ENCODE measurements at regions not wholly inside any gene's neighbourhood (a gene's known extent, or its start where the extent isn't known, plus 50 kb on each side); places are given as distances from the start of the nearest gene placed in this dataset.
A peak's percentile ranks its signal among the peaks of the same experiment; 100 is the strongest.

GRCh38 chr10:83165265-83165664 is 974.0 kb upstream of the GHITM start:
- no peak overlapping the region for H3K27ac ChIP-seq
- TF ChIP-seq CTCF (IDR thresholded peaks at IDR 0.05; ENCODE audit: low read depth, low read length): no peak
- no peaks in the 10 kb centered on the region for H3K27me3 ChIP-seq (ENCODE audit: insufficient read depth, low read depth, severe bottlenecking)
- no peak overlapping the region for H3K4me3 ChIP-seq (ENCODE audit: low read depth, low read length)
- H3K36me3 ChIP-seq: no peaks in the 10 kb centered on the region
- no peaks in the 10 kb centered on the region for H3K9me3 ChIP-seq (ENCODE audit: severe bottlenecking)
- DNase-seq: no peak

DNA sequence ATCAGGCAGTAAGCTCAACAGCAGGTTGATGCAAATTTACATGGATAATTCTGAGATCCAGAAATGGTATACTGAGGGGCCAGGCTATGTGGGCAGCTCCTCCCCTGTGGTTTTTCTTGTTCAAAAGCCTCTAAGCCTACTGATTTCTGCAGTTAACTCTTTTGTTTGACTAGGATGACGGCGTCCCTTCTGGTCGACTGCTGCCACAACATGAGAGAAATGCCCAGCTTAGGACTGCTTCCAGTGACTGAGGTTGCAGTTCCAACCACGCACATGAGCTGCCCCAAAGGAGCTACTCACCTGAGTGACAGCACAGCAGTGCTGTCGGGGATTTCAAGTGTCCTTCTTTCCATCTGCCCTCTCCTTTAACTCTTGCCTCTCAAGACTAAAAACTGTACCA is 973.0 kb upstream of the GHITM start:
- DNase-seq: peak; percentile 66
- no peak overlapping the region for H3K4me3 ChIP-seq (ENCODE audit: low read depth, low read length)
- peak; percentile 67 for TF ChIP-seq CTCF (IDR thresholded peaks at IDR 0.05; ENCODE audit: low read depth, low read length)
- H3K36me3 ChIP-seq: no peaks in the 10 kb centered on the region
- H3K27me3 ChIP-seq (ENCODE audit: insufficient read depth, low read depth, severe bottlenecking): no peaks in the 10 kb centered on the region
- H3K9me3 ChIP-seq (ENCODE audit: severe bottlenecking): no peaks in the 10 kb centered on the region
- no peak overlapping the region for H3K27ac ChIP-seq

- DNase-seq: no peak
- Histone ChIP-seq H3K4me3 (ENCODE audit: low read depth, low read length) (no peak overlapping the region), H3K9me3 (ENCODE audit: severe bottlenecking) (no peaks in the 10 kb centered on the region), H3K36me3 (no peaks in the 10 kb centered on the region), H3K27ac (no peak overlapping the region), H3K27me3 (ENCODE audit: insufficient read depth, low read depth, severe bottlenecking) (no peaks in the 10 kb centered on the region)
- no peak for TF ChIP-seq CTCF (IDR thresholded peaks at IDR 0.05; ENCODE audit: low read depth, low read length)
Observed at GRCh38 chr10:83167081-83167480, 972.2 kb upstream of the GHITM start.

- no peaks in the 10 kb centered on the region for H3K9me3 ChIP-seq (ENCODE audit: severe bottlenecking)
- no peak overlapping the region for H3K27ac ChIP-seq
- no peak for DNase-seq
- TF ChIP-seq CTCF (IDR thresholded peaks at IDR 0.05; ENCODE audit: low read depth, low read length): no peak
- no peaks in the 10 kb centered on the region for H3K27me3 ChIP-seq (ENCODE audit: insufficient read depth, low read depth, severe bottlenecking)
- no peaks in the 10 kb centered on the region for H3K36me3 ChIP-seq
- H3K4me3 ChIP-seq (ENCODE audit: low read depth, low read length): no peak overlapping the region
Observed at GRCh38 chr10:83176901-83177300, 962.4 kb upstream of the GHITM start.

GRCh38 chr10:83178526-83178925 is 960.8 kb upstream of the GHITM start:
- no peak overlapping the region for H3K27ac ChIP-seq
- no peak for DNase-seq
- no peak for TF ChIP-seq CTCF (IDR thresholded peaks at IDR 0.05; ENCODE audit: low read depth, low read length)
- no peaks in the 10 kb centered on the region for H3K27me3 ChIP-seq (ENCODE audit: insufficient read depth, low read depth, severe bottlenecking)
- H3K9me3 ChIP-seq (ENCODE audit: severe bottlenecking): no peaks in the 10 kb centered on the region
- H3K36me3 ChIP-seq: no peaks in the 10 kb centered on the region
- no peak overlapping the region for H3K4me3 ChIP-seq (ENCODE audit: low read depth, low read length)

- H3K36me3 ChIP-seq: no peaks in the 10 kb centered on the region
- H3K27ac ChIP-seq: no peak overlapping the region
- DNase-seq: no peak
- no peak overlapping the region for H3K4me3 ChIP-seq (ENCODE audit: low read depth, low read length)
- no peak for TF ChIP-seq CTCF (IDR thresholded peaks at IDR 0.05; ENCODE audit: low read depth, low read length)
- H3K9me3 ChIP-seq (ENCODE audit: severe bottlenecking): no peaks in the 10 kb centered on the region
- no peaks in the 10 kb centered on the region for H3K27me3 ChIP-seq (ENCODE audit: insufficient read depth, low read depth, severe bottlenecking)
Observed at GRCh38 chr10:83179371-83179770, 959.9 kb upstream of the GHITM start.
